ENCODE measurements at regions not wholly inside any gene's neighbourhood (a gene's known extent, or its start where the extent isn't known, plus 50 kb on each side); places are given as distances from the start of the nearest gene placed in this dataset.

GRCh38 chr4:20354120-20354519 lies 102.4 kb downstream of the SLIT2 start:
- peak; percentile 38 for DNase-seq

GRCh38 chr4:20356565-20356964 lies 104.9 kb downstream of the SLIT2 start:
- peak; percentile 54 for DNase-seq

- no peak for DNase-seq
Observed at GRCh38 chr4:20358110-20358509, 106.4 kb downstream of the SLIT2 start.

- DNase-seq = no peak
Observed at GRCh38 chr4:20359692-20360091, 108.0 kb downstream of the SLIT2 start.

- DNase-seq = no peak
Observed at GRCh38 chr4:20362148-20362547, 110.4 kb downstream of the SLIT2 start.

- DNase-seq = no peak
Observed at GRCh38 chr4:20364969-20365368, 113.3 kb downstream of the SLIT2 start.

- DNase-seq = no peak
Observed at GRCh38 chr4:20367446-20367845, 115.7 kb downstream of the SLIT2 start.

- no peak for DNase-seq
Observed at GRCh38 chr4:20368926-20369325, 117.2 kb downstream of the SLIT2 start.

- no peak for DNase-seq
Observed at GRCh38 chr4:20370274-20370673, 118.6 kb downstream of the SLIT2 start.

GRCh38 chr4:20376070-20376469 lies 124.4 kb downstream of the SLIT2 start:
- DNase-seq = no peak

GRCh38 chr4:20378181-20378580 lies 126.5 kb downstream of the SLIT2 start:
- DNase-seq = no peak

GRCh38 chr4:20381005-20381404 lies 129.3 kb downstream of the SLIT2 start:
- DNase-seq = no peak

GRCh38 chr4:20383283-20383682 lies 131.6 kb downstream of the SLIT2 start:
- no peak for DNase-seq

- no peak for DNase-seq
Observed at GRCh38 chr4:20383969-20384368, 132.3 kb downstream of the SLIT2 start.

GRCh38 chr4:20384456-20384855 lies 132.8 kb downstream of the SLIT2 start:
- no peak for DNase-seq

- no peak for DNase-seq
Observed at GRCh38 chr4:20386001-20386740, 134.5 kb downstream of the SLIT2 start.

- no peak for DNase-seq
Observed at GRCh38 chr4:20386906-20387305, 135.2 kb downstream of the SLIT2 start.

- peak; percentile 10 for DNase-seq
Observed at GRCh38 chr4:20391198-20391597, 139.5 kb downstream of the SLIT2 start.

GRCh38 chr4:20391912-20392311 lies 140.2 kb downstream of the SLIT2 start:
- DNase-seq = no peak

GRCh38 chr4:20393486-20394100 lies 141.9 kb downstream of the SLIT2 start:
- no peak for DNase-seq

GRCh38 chr4:20394512-20394911 lies 142.8 kb downstream of the SLIT2 start:
- no peak for DNase-seq

GRCh38 chr4:20395160-20395773 lies 143.6 kb downstream of the SLIT2 start:
- no peak for DNase-seq

- no peak for DNase-seq
Observed at GRCh38 chr4:20403290-20403689, 151.6 kb downstream of the SLIT2 start.

GRCh38 chr4:20403846-20404245 lies 152.1 kb downstream of the SLIT2 start:
- DNase-seq = no peak
